Lower leg skin (tissue), 4 donors: ENCODE measurements at regions not wholly inside any gene's neighbourhood (a gene's known extent, or its start where the extent isn't known, plus 50 kb on each side); places are given as distances from the start of the nearest gene placed in this dataset.
"Not testable (repeated sequence)": the region's sequence is repeated elsewhere in the genome, so short reads cannot be mapped to it uniquely, and the experiment has no call there.

Source experiments
- DNase-seq, 2 donors: peaks; one replicate each; pipeline ENCODE4 v3.0.0-alpha.2; 2019; ENCODE audit warnings: low spot score in 2 of 2
- H3K4me3 ChIP-seq: fragments of 200-600 bp; sonication (generic); 2 replicates; pipeline ENCODE4 v1.5.1; 2017; ENCODE audit warnings: mild to moderate bottlenecking, low read depth; ENCODE audit not compliant: poor library complexity, severe bottlenecking
- CTCF ChIP-seq, 3 donors: fragments of 450-650 bp; IDR thresholded peaks; one replicate each; pipeline ENCODE4 v1.5.1; 2016; ENCODE audit warnings: antibody characterized with exemption in 3 of 3, mild to moderate bottlenecking in 3 of 3, moderate library complexity in 2 of 3
- POLR2A ChIP-seq, 2 donors: fragments of 450-650 bp; IDR thresholded peaks; one replicate each; pipeline ENCODE4 v1.6.1; 2016 to 2017; ENCODE audit warnings: antibody characterized with exemption in 2 of 2, mild to moderate bottlenecking in 1 of 2, moderate library complexity in 1 of 2
- WGBS, 2 donors: methylation state at CpG; one replicate each; pipeline ENCODE4 v1.1.5; 2018; 5-methylcytosine and 5-hydroxymethylcytosine counted together
- intact Hi-C: fragments of 100-400 bp; cut with DNase I; formaldehyde crosslinking; loops from one replicate; pipeline ENCODE4 v1.15.0; 2023; ENCODE audit warnings: low total_unique reads

- TF ChIP-seq POLR2A (IDR thresholded peaks at IDR 0.05): no peak
- no peak for TF ChIP-seq CTCF (IDR thresholded peaks at IDR 0.05)
- H3K4me3 ChIP-seq: no peak overlapping the region
- intact Hi-C loops: no loop called here
- WGBS, 2 donors: 34 to 39% methylated on average over 8 of the region's 8 CpGs
- no peak for DNase-seq
These were observed 73.7 kb upstream of the HIVEP1 start for GRCh38 chr6:11938285-11938890.

GRCh38 chr6:11934638-11935037, 77.5 kb upstream of the HIVEP1 start:
- WGBS, 2 donors: 66 to 87% methylated on average over 6 of the region's 6 CpGs
- TF ChIP-seq POLR2A (IDR thresholded peaks at IDR 0.05): no peak
- no peak for TF ChIP-seq CTCF (IDR thresholded peaks at IDR 0.05)
- no peak for DNase-seq
- H3K4me3 ChIP-seq: no peak overlapping the region
- intact Hi-C loops: no loop called here

- 96 to 97% methylated on average over 28 to 29 of the region's 33 CpGs for WGBS, 2 donors
- intact Hi-C loops, H3K4me3 ChIP-seq, DNase-seq: not testable (repeated sequence)
These were observed 79.2 kb upstream of the HIVEP1 start for GRCh38 chr6:11932892-11933291.

- 95% methylated on average over 10 of the region's 10 CpGs for WGBS, 2 donors
- TF ChIP-seq CTCF (IDR thresholded peaks at IDR 0.05) (no peak), POLR2A (IDR thresholded peaks at IDR 0.05) (no peak)
- no peak for DNase-seq
- intact Hi-C loops: no loop called here
- no peak overlapping the region for H3K4me3 ChIP-seq
These were observed 80.6 kb upstream of the HIVEP1 start for GRCh38 chr6:11931296-11932035.

GRCh38 chr6:11930834-11931233, 81.3 kb upstream of the HIVEP1 start:
- WGBS, 2 donors: 89 to 94% methylated on average over 6 of the region's 6 CpGs
- intact Hi-C loops, H3K4me3 ChIP-seq, DNase-seq: not testable (repeated sequence)

GRCh38 chr6:11930240-11930639, 81.9 kb upstream of the HIVEP1 start:
- DNase-seq: no peak
- no peak overlapping the region for H3K4me3 ChIP-seq
- WGBS, 2 donors: 75 to 77% methylated on average over 2 of the region's 2 CpGs
- no peak for TF ChIP-seq POLR2A (IDR thresholded peaks at IDR 0.05)
- TF ChIP-seq CTCF (IDR thresholded peaks at IDR 0.05): no peak
- intact Hi-C loops: no loop called here
